Liver (tissue), 7 donors: ENCODE measurements at regions not wholly inside any gene's neighbourhood (a gene's known extent, or its start where the extent isn't known, plus 50 kb on each side); places are given as distances from the start of the nearest gene placed in this dataset.

ENCODE experiments used
- DNase-seq: peaks from one replicate; pipeline ENCODE4 v3.0.0-alpha.2; 2017; ENCODE audit warnings: low spot score
- H3K27ac ChIP-seq, 2 donors: one replicate each; pipeline ENCODE4 v1.7.0; 2013; ENCODE audit warnings: inconsistent platforms in 2 of 2, low read length in 2 of 2, control low read depth in 1 of 2, low read depth in 1 of 2, mild to moderate bottlenecking in 1 of 2
- H3K27me3 ChIP-seq, 4 donors: one replicate each; pipeline versions ENCODE4 v1.6.1 to v1.7.0; 2013; ENCODE audit warnings: low read length in 3 of 4, inconsistent platforms in 1 of 4, mild to moderate bottlenecking in 1 of 4, moderate library complexity in 1 of 4; ENCODE audit not compliant: control insufficient read depth in 4 of 4, insufficient read depth in 4 of 4
- H3K36me3 ChIP-seq, 4 donors: one replicate each; pipeline versions ENCODE4 v1.6.1 to v1.7.0; 2013; ENCODE audit warnings: low read length in 3 of 4, mild to moderate bottlenecking in 3 of 4, low read depth in 1 of 4, moderate library complexity in 1 of 4; ENCODE audit not compliant: control insufficient read depth in 4 of 4, insufficient read depth in 3 of 4
- H3K4me1 ChIP-seq, 4 donors: one replicate each; pipeline versions ENCODE4 v1.6.1 to v1.7.0; 2013; ENCODE audit warnings: low read length in 3 of 4, mild to moderate bottlenecking in 3 of 4, moderate library complexity in 1 of 4; ENCODE audit not compliant: control insufficient read depth in 4 of 4, insufficient read depth in 4 of 4
- H3K4me3 ChIP-seq, 3 donors: one replicate each; pipeline versions ENCODE4 v1.6.1 to v1.7.0; 2013; ENCODE audit warnings: low read length in 3 of 3, control low read depth in 1 of 3, low read depth in 1 of 3, mild to moderate bottlenecking in 1 of 3
- H3K9ac ChIP-seq, 2 donors: one replicate each; pipeline ENCODE4 v1.7.0; 2013; ENCODE audit warnings: low read length in 2 of 2, mild to moderate bottlenecking in 2 of 2, moderate library complexity in 2 of 2, control low read depth in 1 of 2, low read depth in 1 of 2
- H3K9me3 ChIP-seq, 4 donors: one replicate each; pipeline versions ENCODE4 v1.6.1 to v1.7.0; 2013; ENCODE audit warnings: low read length in 3 of 4; ENCODE audit not compliant: control insufficient read depth in 4 of 4
- EGR1 ChIP-seq, 2 donors: IDR thresholded peaks; 2 replicates each; pipeline ENCODE4 v1.6.1; 2016 to 2018; ENCODE audit warnings: antibody characterized with exemption in 2 of 2, low read depth in 2 of 2
- FOXA1 ChIP-seq: IDR thresholded peaks from 2 replicates; pipeline ENCODE4 v1.6.1; 2016; ENCODE audit warnings: antibody characterized with exemption
- FOXA2 ChIP-seq: IDR thresholded peaks from 2 replicates; pipeline ENCODE4 v1.6.1; 2016; ENCODE audit warnings: antibody characterized with exemption
- GABPA ChIP-seq, 2 donors: IDR thresholded peaks in 1 of 2; conservative IDR thresholded peaks in 1 of 2; 2 replicates each; pipeline ENCODE4 v1.6.1; 2016; ENCODE audit warnings: antibody characterized with exemption in 2 of 2, mild to moderate bottlenecking in 1 of 2, moderate library complexity in 1 of 2
- HNF4G ChIP-seq: IDR thresholded peaks from 2 replicates; pipeline ENCODE4 v1.6.1; 2016; ENCODE audit warnings: antibody characterized with exemption
- JUND ChIP-seq, 2 donors: IDR thresholded peaks; 2 replicates each; pipeline ENCODE4 v1.6.1; 2016; ENCODE audit warnings: antibody characterized with exemption in 2 of 2
- NR2F2 ChIP-seq: IDR thresholded peaks from 2 replicates; pipeline ENCODE4 v1.6.1; 2016; ENCODE audit warnings: antibody characterized with exemption
- RAD21 ChIP-seq, 2 donors: IDR thresholded peaks; 2 replicates each; pipeline ENCODE4 v1.6.1; 2016; ENCODE audit warnings: antibody characterized with exemption in 2 of 2, mild to moderate bottlenecking in 2 of 2
- RXRA ChIP-seq, 2 donors: IDR thresholded peaks; 2 replicates each; pipeline ENCODE4 v1.6.1; 2017 to 2018; ENCODE audit warnings: antibody characterized with exemption in 2 of 2, mild to moderate bottlenecking in 1 of 2
- SP1 ChIP-seq: IDR thresholded peaks from 2 replicates; pipeline ENCODE4 v1.6.1; 2018; ENCODE audit warnings: antibody characterized with exemption, mild to moderate bottlenecking
- YY1 ChIP-seq: IDR thresholded peaks from 2 replicates; pipeline ENCODE4 v1.6.1; 2016; ENCODE audit warnings: antibody characterized with exemption, mild to moderate bottlenecking
- WGBS: extraction: QIAGEN DNeasy Blood & Tissue Kit; methylation state at CpG from one replicate; pipeline ENCODE4 v1.1.7; 2013; 5-methylcytosine and 5-hydroxymethylcytosine counted together
- TF ChIP-seq, protein P1 (sequence below): IDR thresholded peaks from 2 replicates; pipeline ENCODE4 v1.6.1; 2016; ENCODE audit warnings: antibody characterized with exemption
- TF ChIP-seq, protein P2 (sequence below): IDR thresholded peaks from 2 replicates; pipeline ENCODE4 v1.6.1; 2016; ENCODE audit warnings: antibody characterized with exemption
- TF ChIP-seq, protein P3 (sequence below): IDR thresholded peaks from 2 replicates; pipeline ENCODE4 v1.6.1; 2016; ENCODE audit warnings: antibody characterized with exemption
- donor health status: healthy.
- donor health status: healthy.
- donor health status: healthy.
- donor health status: healthy.

GRCh38 chr3:67976663-67977062, 322.3 kb upstream of the SUCLG2 start:
- no peak for TF ChIP-seq EGR1 (IDR thresholded peaks at IDR 0.05; ENCODE audit: low read depth in 2 of 2)
- TF ChIP-seq, protein P1, sequence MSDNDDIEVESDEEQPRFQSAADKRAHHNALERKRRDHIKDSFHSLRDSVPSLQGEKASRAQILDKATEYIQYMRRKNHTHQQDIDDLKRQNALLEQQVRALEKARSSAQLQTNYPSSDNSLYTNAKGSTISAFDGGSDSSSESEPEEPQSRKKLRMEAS: no peak
- TF ChIP-seq GABPA (IDR thresholded peaks at IDR 0.05 in 1 of 2, conservative IDR thresholded peaks at IDR 0.05 in 1 of 2): no peak
- no peaks in the 10 kb centered on the region for H3K9me3 ChIP-seq
- no peak for DNase-seq
- H3K9ac ChIP-seq: no peak overlapping the region
- H3K27ac ChIP-seq: no peak overlapping the region
- no peaks in the 10 kb centered on the region for H3K36me3 ChIP-seq
- 81% methylated on average over 2 of the region's 2 CpGs for WGBS
- H3K4me3 ChIP-seq: no peak overlapping the region
- no peaks in the 10 kb centered on the region for H3K27me3 ChIP-seq
- no peaks in the 10 kb centered on the region for H3K4me1 ChIP-seq

DNA sequence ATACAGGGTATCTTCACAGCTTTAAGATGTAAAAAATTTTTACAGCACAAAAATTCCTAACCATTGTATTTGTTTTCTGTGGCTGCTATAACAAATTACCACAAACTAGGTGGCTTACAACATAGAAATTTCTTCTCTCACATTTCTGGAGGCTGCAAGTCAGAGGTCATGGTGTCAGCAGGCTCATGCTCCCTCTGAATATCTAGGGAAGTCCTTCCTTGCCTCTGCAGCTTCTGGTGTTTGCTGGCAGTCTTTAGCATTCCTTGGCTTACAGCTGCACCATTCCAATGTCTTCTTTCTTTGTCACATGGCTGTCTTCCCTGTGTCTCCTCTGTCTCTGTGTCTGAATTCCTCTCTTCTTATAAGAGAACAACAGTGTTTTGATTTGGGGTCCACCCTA, 310.2 kb upstream of the SUCLG2 start:
- no peak overlapping the region for H3K4me3 ChIP-seq
- no peak overlapping the region for H3K27ac ChIP-seq
- TF ChIP-seq FOXA1 (no peak), YY1 (no peak), HNF4G (no peak), JUND (IDR thresholded peaks at IDR 0.05) (no peak), RXRA (IDR thresholded peaks at IDR 0.05) (no peak), RAD21 (IDR thresholded peaks at IDR 0.05) (no peak), GABPA (IDR thresholded peaks at IDR 0.05 in 1 of 2, conservative IDR thresholded peaks at IDR 0.05 in 1 of 2) (no peak)
- TF ChIP-seq, protein P2, sequence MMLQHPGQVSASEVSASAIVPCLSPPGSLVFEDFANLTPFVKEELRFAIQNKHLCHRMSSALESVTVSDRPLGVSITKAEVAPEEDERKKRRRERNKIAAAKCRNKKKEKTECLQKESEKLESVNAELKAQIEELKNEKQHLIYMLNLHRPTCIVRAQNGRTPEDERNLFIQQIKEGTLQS: no peak
- H3K27me3 ChIP-seq: no peaks in the 10 kb centered on the region
- DNase-seq: no peak
- H3K4me1 ChIP-seq: no peaks in the 10 kb centered on the region
- no peaks in the 10 kb centered on the region for H3K36me3 ChIP-seq
- H3K9ac ChIP-seq: no peak overlapping the region
- peaks cover 0 to 4% (median 2%) of the 10 kb centered on the region in 4 donors for H3K9me3 ChIP-seq

DNA sequence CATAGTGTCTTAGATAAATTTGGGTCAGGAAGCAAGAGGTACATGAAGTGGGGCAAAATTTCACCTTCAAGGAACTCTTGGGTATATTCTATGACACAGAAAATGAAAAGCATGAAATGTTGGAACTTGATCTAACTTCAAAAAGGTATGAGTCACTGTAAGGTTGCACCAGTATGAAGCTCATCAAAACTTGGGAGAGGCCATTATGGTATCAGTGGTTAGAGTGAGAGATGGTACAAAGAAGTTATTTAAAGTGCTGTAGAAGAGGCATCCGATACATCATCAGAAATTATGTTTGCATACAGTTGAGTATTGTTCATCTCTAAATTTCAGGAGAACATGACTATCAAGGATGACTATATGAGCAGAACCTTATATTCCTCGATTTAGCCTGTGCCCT, 302.9 kb upstream of the SUCLG2 start:
- H3K4me3 ChIP-seq: no peak overlapping the region
- no peaks in the 10 kb centered on the region for H3K27me3 ChIP-seq
- peaks cover 0 to 4% (median 0%) of the 10 kb centered on the region in 4 donors for H3K9me3 ChIP-seq
- H3K9ac ChIP-seq: no peak overlapping the region
- H3K4me1 ChIP-seq: no peaks in the 10 kb centered on the region
- no peak overlapping the region for H3K27ac ChIP-seq
- 80% methylated on average over 2 of the region's 2 CpGs for WGBS
- DNase-seq: no peak
- TF ChIP-seq HNF4G (no peak), FOXA2 (no peak), JUND (IDR thresholded peaks at IDR 0.05) (no peak), RAD21 (IDR thresholded peaks at IDR 0.05) (no peak), SP1 (no peak), NR2F2 (no peak), YY1 (no peak)
- TF ChIP-seq, protein P3, sequence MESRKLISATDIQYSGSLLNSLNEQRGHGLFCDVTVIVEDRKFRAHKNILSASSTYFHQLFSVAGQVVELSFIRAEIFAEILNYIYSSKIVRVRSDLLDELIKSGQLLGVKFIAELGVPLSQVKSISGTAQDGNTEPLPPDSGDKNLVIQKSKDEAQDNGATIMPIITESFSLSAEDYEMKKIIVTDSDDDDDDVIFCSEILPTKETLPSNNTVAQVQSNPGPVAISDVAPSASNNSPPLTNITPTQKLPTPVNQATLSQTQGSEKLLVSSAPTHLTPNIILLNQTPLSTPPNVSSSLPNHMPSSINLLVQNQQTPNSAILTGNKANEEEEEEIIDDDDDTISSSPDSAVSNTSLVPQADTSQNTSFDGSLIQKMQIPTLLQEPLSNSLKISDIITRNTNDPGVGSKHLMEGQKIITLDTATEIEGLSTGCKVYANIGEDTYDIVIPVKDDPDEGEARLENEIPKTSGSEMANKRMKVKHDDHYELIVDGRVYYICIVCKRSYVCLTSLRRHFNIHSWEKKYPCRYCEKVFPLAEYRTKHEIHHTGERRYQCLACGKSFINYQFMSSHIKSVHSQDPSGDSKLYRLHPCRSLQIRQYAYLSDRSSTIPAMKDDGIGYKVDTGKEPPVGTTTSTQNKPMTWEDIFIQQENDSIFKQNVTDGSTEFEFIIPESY: no peak
- TF ChIP-seq, protein P1: no peak
- H3K36me3 ChIP-seq: no peaks in the 10 kb centered on the region
